GM12891 (cell line): ENCODE measurements at regions not wholly inside any gene's neighbourhood (a gene's known extent, or its start where the extent isn't known, plus 50 kb on each side); places are given as distances from the start of the nearest gene placed in this dataset.

Experiments
- PAX5 ChIP-seq: IDR thresholded peaks from 2 replicates; pipeline ENCODE4 v1.6.1; 2011; ENCODE audit warnings: low read length, moderate library complexity, mild to moderate bottlenecking; ENCODE audit not compliant: insufficient read depth, severe bottlenecking
- POLR2A ChIP-seq: IDR thresholded peaks from 2 replicates; pipeline ENCODE4 v1.6.1; 2011; ENCODE audit warnings: low read depth, low read length, control low read depth
- POLR2AphosphoS5 ChIP-seq: IDR thresholded peaks from 2 replicates; pipeline ENCODE4 v1.6.1; 2011; ENCODE audit warnings: low read depth, low read length, control low read depth
- POU2F2 ChIP-seq: IDR thresholded peaks from 2 replicates; pipeline ENCODE4 v1.6.1; 2011; ENCODE audit warnings: low read depth, mild to moderate bottlenecking, control low read depth, low read length, moderate library complexity
- TAF1 ChIP-seq: IDR thresholded peaks from 2 replicates; pipeline ENCODE4 v1.6.1; 2011; ENCODE audit warnings: low read depth, low read length, control low read depth

- no peak for TF ChIP-seq POLR2A
- TF ChIP-seq POLR2AphosphoS5: no peak
- no peak for TF ChIP-seq PAX5
- no peak for TF ChIP-seq POU2F2
- TF ChIP-seq TAF1: no peak
Observed at GRCh38 chr3:31442755-31443154, 90.0 kb upstream of the STT3B start.
